Effector memory CD4-positive, alpha-beta T cell (primary cell): ENCODE measurements at regions not wholly inside any gene's neighbourhood (a gene's known extent, or its start where the extent isn't known, plus 50 kb on each side); places are given as distances from the start of the nearest gene placed in this dataset.

ENCODE experiments used
- DNase-seq, 3 donors: peaks; one replicate each; pipeline ENCODE4 v3.0.0-alpha.2; 2020
- H3K27ac ChIP-seq: 2 replicates; pipeline ENCODE4 v1.7.0; 2013; ENCODE audit warnings: mild to moderate bottlenecking, low read length, moderate library complexity; ENCODE audit not compliant: insufficient read depth, poor library complexity, severe bottlenecking
- H3K27me3 ChIP-seq: replicated peaks from 2 replicates; pipeline ENCODE4 v1.7.0; 2013; ENCODE audit warnings: mild to moderate bottlenecking, low read length; ENCODE audit not compliant: insufficient read depth, control insufficient read depth, poor library complexity, severe bottlenecking
- H3K36me3 ChIP-seq: 2 replicates; pipeline ENCODE4 v1.7.0; 2013; ENCODE audit warnings: mild to moderate bottlenecking, low read length, moderate library complexity; ENCODE audit not compliant: control insufficient read depth, insufficient read depth
- H3K4me1 ChIP-seq: 2 replicates; pipeline ENCODE4 v1.7.0; 2013; ENCODE audit warnings: low read length, mild to moderate bottlenecking; ENCODE audit not compliant: control insufficient read depth, insufficient read depth, poor library complexity, severe bottlenecking
- H3K4me3 ChIP-seq: 2 replicates; pipeline ENCODE4 v1.7.0; 2013; ENCODE audit warnings: low read length, low read depth, mild to moderate bottlenecking; ENCODE audit not compliant: insufficient read depth, poor library complexity, severe bottlenecking
- H3K9me3 ChIP-seq: 2 replicates; pipeline ENCODE4 v1.7.0; 2013; ENCODE audit warnings: mild to moderate bottlenecking, low read length, moderate library complexity; ENCODE audit not compliant: control insufficient read depth

DNA sequence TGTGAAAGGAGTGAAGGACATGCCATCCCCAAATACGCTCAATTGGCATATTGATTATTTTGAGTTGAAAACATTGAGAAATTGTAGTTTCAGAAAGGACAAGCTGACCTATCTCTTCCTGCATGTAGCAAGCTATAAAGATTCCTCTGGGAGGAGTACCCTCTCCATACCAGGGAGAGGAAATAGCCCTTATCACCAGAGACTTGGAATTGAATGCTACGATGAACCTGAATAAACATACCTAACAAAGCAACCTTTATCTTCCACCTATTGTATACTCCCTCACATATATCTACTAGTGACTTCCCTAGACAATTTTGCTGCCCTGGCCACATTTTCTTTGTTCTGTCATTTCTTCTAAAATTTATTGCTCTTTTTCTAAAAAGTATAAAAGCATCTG is 150.2 kb upstream of the EEPD1 start:
- DNase-seq, result no peak

DNA sequence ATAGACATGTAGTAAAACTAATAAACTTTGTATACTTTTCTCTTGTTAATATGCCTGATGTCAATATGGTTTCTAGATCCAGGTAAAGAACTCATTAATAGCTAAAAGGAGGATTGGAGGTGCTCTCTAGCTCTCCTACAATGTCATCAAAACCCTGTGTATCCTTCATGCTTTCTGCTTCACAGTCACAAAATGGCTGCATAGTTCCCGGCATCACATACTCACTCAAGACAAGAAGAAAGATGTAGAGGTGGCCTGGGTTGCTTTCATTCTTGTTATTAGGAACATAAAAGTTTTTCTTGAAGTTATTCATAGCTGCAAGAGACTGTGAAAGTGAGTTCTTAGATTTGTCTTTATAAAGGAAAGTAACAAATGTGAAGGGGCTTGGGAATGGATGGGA is 149.7 kb upstream of the EEPD1 start:
- no peak for DNase-seq
- Histone ChIP-seq H3K27me3 (no peaks in the 10 kb centered on the region), H3K4me3 (no peak overlapping the region), H3K4me1 (no peaks in the 10 kb centered on the region), H3K36me3 (no peaks in the 10 kb centered on the region), H3K9me3 (no peaks in the 10 kb centered on the region), H3K27ac (no peak overlapping the region)

More for the DNA sequence above, 150.2 kb upstream of the EEPD1 start:
- no peak overlapping the region for H3K4me3 ChIP-seq
- no peaks in the 10 kb centered on the region for H3K9me3 ChIP-seq
- no peaks in the 10 kb centered on the region for H3K4me1 ChIP-seq
- H3K27ac ChIP-seq, result no peak overlapping the region
- no peaks in the 10 kb centered on the region for H3K27me3 ChIP-seq
- H3K36me3 ChIP-seq, result no peaks in the 10 kb centered on the region

DNA sequence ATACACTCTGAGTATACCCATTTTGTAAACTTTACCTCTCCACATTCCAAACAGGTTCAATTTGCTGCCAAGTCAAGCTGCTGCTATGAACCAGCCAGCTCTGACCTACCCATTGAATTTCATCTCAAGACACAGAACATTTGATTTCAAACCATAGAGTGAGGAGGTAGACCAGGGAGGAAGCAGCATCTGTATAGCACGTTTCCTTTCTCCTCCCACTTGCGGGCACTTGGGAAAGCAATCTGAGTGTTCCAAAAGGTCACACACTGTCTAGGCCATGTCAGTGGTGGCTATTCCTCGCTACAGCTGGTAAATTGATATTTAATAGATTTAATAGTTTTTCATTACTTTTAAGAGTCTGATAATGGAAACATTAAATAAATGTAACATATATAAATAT is 147.8 kb upstream of the EEPD1 start:
- no peaks in the 10 kb centered on the region for H3K27me3 ChIP-seq
- H3K9me3 ChIP-seq, result no peaks in the 10 kb centered on the region
- no peak for DNase-seq

DNA sequence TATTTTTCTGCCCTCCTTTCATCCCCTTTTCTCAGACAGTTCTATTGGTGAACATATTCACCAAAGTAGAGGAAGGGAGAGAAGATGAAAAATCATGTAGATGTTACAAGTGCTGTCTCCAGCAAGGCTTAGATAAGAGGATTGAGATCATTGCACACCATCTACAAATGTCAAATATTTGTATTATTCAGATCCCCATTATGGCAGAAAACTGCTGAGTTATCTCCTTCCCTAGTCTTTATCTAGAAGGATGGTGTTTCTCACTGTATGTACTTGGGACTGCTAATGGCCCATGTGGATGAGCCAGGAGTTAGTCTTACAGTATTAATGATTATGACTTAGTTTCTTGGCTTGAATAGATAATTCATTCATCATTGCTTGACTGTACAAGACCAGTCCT is 147.2 kb upstream of the EEPD1 start:
- Histone ChIP-seq H3K4me1 (no peaks in the 10 kb centered on the region), H3K4me3 (no peak overlapping the region), H3K36me3 (no peaks in the 10 kb centered on the region), H3K27ac (no peak overlapping the region), H3K9me3 (no peaks in the 10 kb centered on the region), H3K27me3 (no peaks in the 10 kb centered on the region)
- no peak for DNase-seq

More for the DNA sequence above, 147.8 kb upstream of the EEPD1 start:
- H3K4me1 ChIP-seq, result no peaks in the 10 kb centered on the region
- H3K27ac ChIP-seq, result no peak overlapping the region
- no peak overlapping the region for H3K4me3 ChIP-seq
- H3K36me3 ChIP-seq, result no peaks in the 10 kb centered on the region

DNA sequence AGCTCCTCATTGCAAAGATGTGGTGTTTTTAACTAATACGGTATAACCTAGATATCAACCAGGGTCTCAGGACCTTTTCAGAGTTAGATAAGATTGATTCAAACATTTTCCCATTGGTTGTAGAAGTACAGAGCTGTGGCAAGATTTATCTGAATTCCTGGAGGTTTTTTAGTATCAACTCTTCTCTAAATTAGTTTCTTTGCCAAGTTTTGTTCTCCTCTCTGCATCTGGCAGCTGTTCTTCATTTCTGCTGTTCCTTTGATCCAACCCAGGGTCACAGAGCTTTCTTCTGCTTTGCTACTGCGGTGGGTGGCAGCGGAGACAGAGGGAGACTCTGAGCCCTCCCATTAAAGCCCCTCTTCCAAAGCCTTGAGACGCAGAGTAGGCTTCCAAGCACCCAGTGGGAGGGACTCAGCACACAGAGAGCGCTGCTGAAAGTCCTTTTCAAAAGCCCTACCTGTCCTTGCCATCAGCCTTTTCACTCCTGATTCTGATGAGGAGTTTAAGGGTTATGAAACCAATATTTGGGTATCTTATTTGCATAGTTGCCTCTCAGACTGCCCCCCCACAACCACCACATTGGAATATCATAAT is 146.3 kb upstream of the EEPD1 start:
- no peak for DNase-seq
- Histone ChIP-seq H3K27ac (no peak overlapping the region), H3K4me1 (no peaks in the 10 kb centered on the region), H3K9me3 (no peaks in the 10 kb centered on the region), H3K4me3 (no peak overlapping the region), H3K27me3 (no peaks in the 10 kb centered on the region), H3K36me3 (no peaks in the 10 kb centered on the region)

DNA sequence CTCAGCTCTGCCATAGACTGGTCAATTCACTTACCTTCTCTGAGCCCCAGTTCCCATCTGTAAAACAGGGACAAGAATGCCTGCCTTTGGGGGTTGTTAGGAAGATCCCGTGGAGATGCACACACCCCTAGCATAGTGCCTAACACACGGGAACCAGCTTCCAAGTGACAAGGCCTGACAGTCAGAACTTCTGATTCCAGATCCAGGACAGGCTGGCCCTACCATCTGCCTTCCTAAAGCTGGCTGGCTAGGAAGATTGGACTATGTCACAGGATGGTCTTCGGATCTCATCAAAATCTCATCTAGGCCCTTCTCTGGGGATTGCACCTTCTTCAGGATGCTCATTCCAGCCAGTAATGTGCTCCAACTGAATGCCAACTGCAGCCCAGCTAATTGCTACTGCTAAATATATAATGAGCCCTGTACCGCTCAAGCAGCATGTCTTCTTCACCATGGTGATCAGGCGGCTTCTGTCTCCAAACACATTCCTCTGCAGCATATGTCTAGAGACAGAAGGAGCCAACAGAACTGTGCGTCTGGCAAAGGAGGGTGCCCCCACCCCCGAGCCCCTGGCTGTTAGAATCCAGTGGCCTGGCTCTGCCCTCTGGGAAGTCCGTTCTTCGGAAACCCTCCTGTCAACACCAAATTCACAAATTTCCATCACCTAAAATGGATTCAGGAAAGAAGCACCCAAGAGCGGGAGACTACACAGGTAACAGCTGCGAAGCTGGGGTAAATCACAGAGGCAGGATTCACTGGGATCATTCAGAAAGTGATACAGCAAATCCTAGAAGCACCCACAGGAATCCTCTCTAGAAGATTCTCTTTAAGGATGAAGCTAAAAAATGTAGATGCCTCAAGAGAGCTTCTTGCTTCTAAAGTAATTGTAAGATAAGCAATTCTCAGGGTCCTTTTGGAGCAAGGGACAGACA is 142.1 kb upstream of the EEPD1 start:
- DNase-seq, result no peak
- Histone ChIP-seq H3K9me3 (no peaks in the 10 kb centered on the region), H3K27me3 (no peaks in the 10 kb centered on the region), H3K4me1 (no peaks in the 10 kb centered on the region), H3K36me3 (no peaks in the 10 kb centered on the region), H3K27ac (no peak overlapping the region), H3K4me3 (no peak overlapping the region)

DNA sequence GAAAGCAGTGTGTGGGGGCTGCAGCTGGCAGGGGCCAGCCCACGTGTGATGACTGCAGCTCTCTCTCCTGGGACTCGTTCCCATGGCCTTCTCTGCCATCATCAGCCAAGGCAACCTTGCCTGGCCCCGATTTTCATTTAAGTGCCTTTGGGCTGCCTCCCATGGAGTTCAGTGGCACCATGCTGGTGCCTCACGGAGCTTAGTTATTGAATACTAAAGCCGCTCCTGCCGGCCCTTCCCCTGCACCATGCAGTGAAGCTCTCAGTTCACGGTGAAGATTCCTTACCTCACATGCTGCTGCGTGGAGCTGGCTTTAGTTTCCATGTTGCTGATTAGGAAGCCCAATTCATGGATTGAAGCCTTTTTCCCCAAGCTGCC is 141.5 kb upstream of the EEPD1 start:
- H3K36me3 ChIP-seq, result no peaks in the 10 kb centered on the region
- H3K27ac ChIP-seq, result no peak overlapping the region
- no peak for DNase-seq
- H3K4me1 ChIP-seq, result no peaks in the 10 kb centered on the region
- H3K4me3 ChIP-seq, result no peak overlapping the region
- H3K27me3 ChIP-seq, result no peaks in the 10 kb centered on the region
- H3K9me3 ChIP-seq, result no peaks in the 10 kb centered on the region

DNA sequence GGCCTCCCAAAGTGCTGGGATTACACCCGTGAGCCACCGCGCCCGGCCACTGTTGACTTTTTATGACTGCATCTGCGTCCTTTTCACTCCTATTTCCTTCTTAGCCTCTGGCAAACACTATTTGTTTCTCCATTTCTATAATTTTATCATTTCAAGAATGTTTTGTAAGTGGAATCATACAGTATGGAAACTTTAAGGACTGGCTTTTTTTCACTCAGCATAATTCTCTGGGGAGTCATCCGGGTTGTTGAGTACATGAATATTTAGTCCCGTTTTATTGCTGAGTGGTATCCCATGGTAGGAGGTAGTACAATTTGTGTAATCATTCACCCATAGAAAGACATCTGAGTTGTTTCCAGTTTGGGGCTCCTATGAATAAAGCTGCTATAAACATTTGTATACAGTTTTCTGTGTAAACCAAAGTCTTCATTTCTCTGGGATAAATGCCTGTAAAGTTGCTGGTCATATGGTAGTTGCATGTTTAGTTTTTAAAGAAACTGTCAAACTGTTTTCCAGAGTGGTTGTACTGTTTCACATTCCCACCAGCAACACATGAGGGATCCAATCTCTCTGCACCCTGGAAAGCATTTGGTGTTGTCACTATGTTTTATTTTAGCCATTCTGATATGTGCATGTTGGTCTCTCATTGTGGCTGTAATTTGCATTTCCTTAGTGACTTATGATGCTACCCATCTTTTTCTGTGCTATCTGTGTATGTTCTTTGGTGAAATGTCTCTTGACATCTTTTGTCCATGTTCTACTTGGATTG is 139.6 kb upstream of the EEPD1 start:
- no peak overlapping the region for H3K4me3 ChIP-seq
- no peaks in the 10 kb centered on the region for H3K4me1 ChIP-seq
- no peaks in the 10 kb centered on the region for H3K9me3 ChIP-seq
- no peak overlapping the region for H3K27ac ChIP-seq
- no peak for DNase-seq
- no peaks in the 10 kb centered on the region for H3K27me3 ChIP-seq
- H3K36me3 ChIP-seq, result no peaks in the 10 kb centered on the region

DNA sequence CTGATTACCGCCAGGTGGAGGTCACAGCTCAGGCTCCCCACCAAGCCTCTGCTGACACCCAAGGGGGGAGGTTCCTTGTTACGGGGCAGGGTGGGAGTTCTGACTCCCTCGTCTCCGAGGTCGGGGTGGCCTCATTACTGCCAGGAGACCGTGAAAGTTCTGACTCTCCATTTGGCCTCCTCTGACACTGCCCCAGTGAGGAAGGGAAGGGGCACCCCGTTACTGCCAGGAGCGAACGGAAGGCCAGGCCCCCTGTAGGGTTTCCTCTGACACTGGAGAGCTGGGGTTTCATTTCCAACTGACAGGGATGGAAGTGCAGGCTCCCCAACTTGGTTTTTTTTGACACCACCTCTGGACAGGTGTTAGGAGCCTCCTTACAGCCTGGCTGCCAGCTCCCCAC is 138.1 kb upstream of the EEPD1 start:
- no peak for DNase-seq
- Histone ChIP-seq H3K4me3 (no peak overlapping the region), H3K27me3 (no peaks in the 10 kb centered on the region), H3K27ac (no peak overlapping the region), H3K4me1 (no peaks in the 10 kb centered on the region), H3K9me3 (no peaks in the 10 kb centered on the region), H3K36me3 (no peaks in the 10 kb centered on the region)

DNA sequence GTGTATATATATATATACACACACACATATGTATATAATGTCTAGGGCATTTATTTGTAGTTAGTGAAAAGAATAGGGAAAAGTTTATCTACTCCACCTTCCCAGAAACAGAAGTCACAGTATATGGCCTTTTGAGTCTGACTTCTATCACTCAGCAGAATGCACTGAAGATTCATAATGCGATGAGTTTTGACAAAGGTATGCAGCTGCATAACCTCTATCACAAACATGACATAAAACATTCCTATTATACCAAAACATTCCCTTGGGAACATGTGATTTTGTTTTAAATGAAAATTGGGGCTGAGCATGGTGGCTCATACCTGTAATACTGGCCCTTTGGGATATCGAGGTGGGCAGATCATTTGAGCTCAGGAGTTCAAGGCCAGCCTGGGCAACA is 137.3 kb upstream of the EEPD1 start:
- Histone ChIP-seq H3K27ac (no peak overlapping the region), H3K4me3 (no peak overlapping the region), H3K9me3 (no peaks in the 10 kb centered on the region), H3K36me3 (no peaks in the 10 kb centered on the region), H3K4me1 (no peaks in the 10 kb centered on the region), H3K27me3 (no peaks in the 10 kb centered on the region)
- DNase-seq, result no peak
